ENCODE measurements at regions not wholly inside any gene's neighbourhood (a gene's known extent, or its start where the extent isn't known, plus 50 kb on each side); places are given as distances from the start of the nearest gene placed in this dataset.

- H3K9ac ChIP-seq (ENCODE audit: low read depth in 1 of 2, low read length in 2 of 2): no peak overlapping the region
- H3K27ac ChIP-seq (ENCODE audit: low read depth in 1 of 2, low read length in 2 of 2): no peak overlapping the region
- no peak for TF ChIP-seq FOXA1 (IDR thresholded peaks at IDR 0.05)
- no peak for TF ChIP-seq CTCF (IDR thresholded peaks at IDR 0.05; ENCODE audit: low read depth, low read length, missing input control)
- TF ChIP-seq RAD21 (IDR thresholded peaks at IDR 0.05): no peak
- no peak for TF ChIP-seq EGR1 (IDR thresholded peaks at IDR 0.05; ENCODE audit: low read depth in 2 of 2)
- no peak for TF ChIP-seq GABPA (IDR thresholded peaks at IDR 0.05 in 1 of 2, conservative IDR thresholded peaks at IDR 0.05 in 1 of 2)
- no peak for TF ChIP-seq TAF1 (conservative IDR thresholded peaks at IDR 0.05)
- no peak for TF ChIP-seq ZBTB33 (IDR thresholded peaks at IDR 0.05)
- no peak for TF ChIP-seq SP1 (IDR thresholded peaks at IDR 0.05)
- no peak for TF ChIP-seq HNF4A (conservative IDR thresholded peaks at IDR 0.05)
- TF ChIP-seq RXRA (IDR thresholded peaks at IDR 0.05): no peak
- no peak for TF ChIP-seq REST (IDR thresholded peaks at IDR 0.05)
- TF ChIP-seq HNF4G (IDR thresholded peaks at IDR 0.05): no peak
- TF ChIP-seq YY1 (IDR thresholded peaks at IDR 0.05): no peak
- TF ChIP-seq ATF3 (IDR thresholded peaks at IDR 0.05): no peak
- TF ChIP-seq NR2F2 (IDR thresholded peaks at IDR 0.05): no peak
- TF ChIP-seq FOXA2 (IDR thresholded peaks at IDR 0.05): no peak
- no peak for TF ChIP-seq JUND (IDR thresholded peaks at IDR 0.05)
- no peaks in the 10 kb centered on the region for H3K4me1 ChIP-seq (ENCODE audit: control insufficient read depth in 4 of 4, insufficient read depth in 4 of 4, low read length in 3 of 4)
- WGBS: 86% methylated on average over 18 of the region's 18 CpGs
- H3K27me3 ChIP-seq (ENCODE audit: control insufficient read depth in 4 of 4, insufficient read depth in 4 of 4, low read length in 3 of 4): no peaks in the 10 kb centered on the region
- no peaks in the 10 kb centered on the region for H3K36me3 ChIP-seq (ENCODE audit: control insufficient read depth in 4 of 4, insufficient read depth in 3 of 4, low read depth in 1 of 4, low read length in 3 of 4)
- no peak for DNase-seq (ENCODE audit: low spot score)
- H3K9me3 ChIP-seq (ENCODE audit: control insufficient read depth in 4 of 4, low read length in 3 of 4): no peaks in the 10 kb centered on the region
- H3K4me3 ChIP-seq (ENCODE audit: low read depth in 1 of 3, low read length in 3 of 3): no peak overlapping the region
Measured at GRCh38 chr16:11460820-11461594, 115.7 kb downstream of the RMI2 start.

Data from liver (tissue), 8 donors.